ENCODE measurements at regions not wholly inside any gene's neighbourhood (a gene's known extent, or its start where the extent isn't known, plus 50 kb on each side); places are given as distances from the start of the nearest gene placed in this dataset.

DNA sequence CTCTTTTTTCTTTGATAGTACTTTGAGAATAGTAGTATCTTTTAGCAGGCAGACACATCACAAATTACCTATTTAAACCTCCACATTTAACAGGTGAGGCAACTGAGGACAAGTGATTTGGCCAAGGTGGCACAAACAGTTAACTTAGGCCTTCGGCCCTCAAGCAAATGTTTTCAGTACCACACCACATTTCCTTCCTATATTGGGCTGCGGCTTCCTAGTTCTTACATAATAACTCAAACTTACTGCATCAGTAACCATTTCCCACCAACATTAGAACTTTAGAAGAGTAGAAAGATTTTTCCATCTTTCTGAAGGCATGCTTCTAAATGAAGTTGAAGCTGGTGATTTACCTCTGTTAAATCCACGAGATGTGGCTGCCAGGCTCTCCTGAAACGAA is 63.2 kb upstream of the SLC4A4 start:
- DNase-seq (ENCODE audit: low spot score), result no peak

- no peak for DNase-seq (ENCODE audit: low spot score)
Observed at GRCh38 chr4:71277353-71277752, 61.5 kb upstream of the SLC4A4 start.

GRCh38 chr4:71283642-71284257 is 55.1 kb upstream of the SLC4A4 start:
- no peak for DNase-seq (ENCODE audit: low spot score)

- DNase-seq (ENCODE audit: low spot score), result no peak
Observed at GRCh38 chr4:71287305-71287704, 51.5 kb upstream of the SLC4A4 start.

- DNase-seq (ENCODE audit: low spot score), result peak; percentile 22
Observed at GRCh38 chr4:71288875-71289274, 49.9 kb upstream of the SLC4A4 start.
